Parathyroid adenoma (tissue), 2 donors: ENCODE measurements at regions not wholly inside any gene's neighbourhood (a gene's known extent, or its start where the extent isn't known, plus 50 kb on each side); places are given as distances from the start of the nearest gene placed in this dataset.

ENCODE experiments used
- H2AFZ ChIP-seq: fragments of 300-600 bp; sonication (generic); one replicate; pipeline ENCODE4 v1.7.0; 2017; ENCODE audit warnings: antibody characterized with exemption, mild to moderate bottlenecking
- H3K27ac ChIP-seq: fragments of 300-600 bp; sonication (generic); one replicate; pipeline ENCODE4 v1.7.0; 2017
- H3K27me3 ChIP-seq: fragments of 300-600 bp; sonication (generic); one replicate; pipeline ENCODE4 v1.7.0; 2017; ENCODE audit warnings: low read length; ENCODE audit not compliant: control insufficient read depth, insufficient read depth
- H3K36me3 ChIP-seq: fragments of 300-600 bp; sonication (generic); one replicate; pipeline ENCODE4 v1.7.0; 2017; ENCODE audit warnings: low read length; ENCODE audit not compliant: control insufficient read depth, insufficient read depth
- H3K4me1 ChIP-seq: fragments of 300-600 bp; sonication (generic); one replicate; pipeline ENCODE4 v1.7.0; 2017; ENCODE audit warnings: control low read depth
- H3K4me2 ChIP-seq: fragments of 300-600 bp; sonication (generic); one replicate; pipeline ENCODE4 v1.7.0; 2017; ENCODE audit warnings: low read length
- H3K4me3 ChIP-seq: fragments of 300-600 bp; sonication (generic); one replicate; pipeline ENCODE4 v1.7.0; 2017; ENCODE audit warnings: low read depth, low read length
- H3K79me2 ChIP-seq: fragments of 300-600 bp; sonication (generic); one replicate; pipeline ENCODE4 v1.7.0; 2017; ENCODE audit warnings: control low read depth
- H3K9ac ChIP-seq: fragments of 300-600 bp; sonication (generic); one replicate; pipeline ENCODE4 v1.7.0; 2017; ENCODE audit warnings: mild to moderate bottlenecking
- H3K9me3 ChIP-seq: fragments of 300-600 bp; sonication (generic); one replicate; pipeline ENCODE4 v1.7.0; 2017; ENCODE audit warnings: low read length; ENCODE audit not compliant: control insufficient read depth
- CTCF ChIP-seq: fragments of 300-600 bp; sonication (generic); IDR thresholded peaks from one replicate; pipeline ENCODE4 v1.7.0; 2017; ENCODE audit warnings: antibody characterized with exemption, mild to moderate bottlenecking
- donor health status: primary hyperparathyroidism.

GRCh38 chr4:135325264-135325663 is 1123.7 kb upstream of the PABPC4L start:
- Histone ChIP-seq H3K9me3 (no peaks in the 10 kb centered on the region), H3K79me2 (no peaks in the 10 kb centered on the region), H3K4me2 (no peak overlapping the region), H2AFZ (no peak overlapping the region), H3K9ac (no peak overlapping the region), H3K27ac (no peak overlapping the region), H3K27me3 (no peaks in the 10 kb centered on the region), H3K4me3 (no peak overlapping the region), H3K4me1 (no peaks in the 10 kb centered on the region), H3K36me3 (no peaks in the 10 kb centered on the region)
- TF ChIP-seq CTCF = no peak

GRCh38 chr4:135319685-135320084 is 1118.1 kb upstream of the PABPC4L start:
- Histone ChIP-seq H3K9ac (no peak overlapping the region), H3K4me3 (no peak overlapping the region), H3K79me2 (no peaks in the 10 kb centered on the region), H3K27me3 (no peaks in the 10 kb centered on the region), H3K27ac (no peak overlapping the region), H3K4me2 (no peak overlapping the region), H3K36me3 (no peaks in the 10 kb centered on the region), H3K9me3 (no peaks in the 10 kb centered on the region), H2AFZ (no peak overlapping the region), H3K4me1 (no peaks in the 10 kb centered on the region)
- TF ChIP-seq CTCF = no peak

- Histone ChIP-seq H3K9ac (no peak overlapping the region), H3K4me1 (no peaks in the 10 kb centered on the region), H3K4me3 (no peak overlapping the region), H3K79me2 (no peaks in the 10 kb centered on the region), H3K27me3 (no peaks in the 10 kb centered on the region), H2AFZ (no peak overlapping the region), H3K27ac (no peak overlapping the region), H3K9me3 (no peaks in the 10 kb centered on the region), H3K4me2 (no peak overlapping the region), H3K36me3 (no peaks in the 10 kb centered on the region)
- no peak for TF ChIP-seq CTCF
Observed at GRCh38 chr4:135316266-135316779, 1114.7 kb upstream of the PABPC4L start.

GRCh38 chr4:135290136-135290535 is 1088.5 kb upstream of the PABPC4L start:
- no peak overlapping the region for H3K4me3 ChIP-seq
- H3K4me2 ChIP-seq = no peak overlapping the region
- no peaks in the 10 kb centered on the region for H3K27me3 ChIP-seq
- TF ChIP-seq CTCF = no peak
- H3K4me1 ChIP-seq = no peaks in the 10 kb centered on the region
- H3K9ac ChIP-seq = no peak overlapping the region
- H2AFZ ChIP-seq = no peak overlapping the region
- H3K79me2 ChIP-seq = no peaks in the 10 kb centered on the region
- H3K9me3 ChIP-seq = no peaks in the 10 kb centered on the region
- no peak overlapping the region for H3K27ac ChIP-seq
- no peaks in the 10 kb centered on the region for H3K36me3 ChIP-seq

GRCh38 chr4:135283934-135284333 is 1082.3 kb upstream of the PABPC4L start:
- TF ChIP-seq CTCF = no peak
- Histone ChIP-seq H3K4me1 (no peaks in the 10 kb centered on the region), H3K27ac (no peak overlapping the region), H3K9me3 (no peaks in the 10 kb centered on the region), H3K4me2 (no peak overlapping the region), H3K27me3 (no peaks in the 10 kb centered on the region), H3K4me3 (no peak overlapping the region), H3K9ac (no peak overlapping the region), H2AFZ (no peak overlapping the region), H3K79me2 (no peaks in the 10 kb centered on the region), H3K36me3 (no peaks in the 10 kb centered on the region)
